D341Med (cell line): ENCODE measurements at regions not wholly inside any gene's neighbourhood (a gene's known extent, or its start where the extent isn't known, plus 50 kb on each side); places are given as distances from the start of the nearest gene placed in this dataset.
A peak's percentile ranks its signal among the peaks of the same experiment; 100 is the strongest.

Experiments
- DNase-seq: peaks from one replicate; pipeline ENCODE4 v3.0.0; 2012; ENCODE audit warnings: low spot score

DNA sequence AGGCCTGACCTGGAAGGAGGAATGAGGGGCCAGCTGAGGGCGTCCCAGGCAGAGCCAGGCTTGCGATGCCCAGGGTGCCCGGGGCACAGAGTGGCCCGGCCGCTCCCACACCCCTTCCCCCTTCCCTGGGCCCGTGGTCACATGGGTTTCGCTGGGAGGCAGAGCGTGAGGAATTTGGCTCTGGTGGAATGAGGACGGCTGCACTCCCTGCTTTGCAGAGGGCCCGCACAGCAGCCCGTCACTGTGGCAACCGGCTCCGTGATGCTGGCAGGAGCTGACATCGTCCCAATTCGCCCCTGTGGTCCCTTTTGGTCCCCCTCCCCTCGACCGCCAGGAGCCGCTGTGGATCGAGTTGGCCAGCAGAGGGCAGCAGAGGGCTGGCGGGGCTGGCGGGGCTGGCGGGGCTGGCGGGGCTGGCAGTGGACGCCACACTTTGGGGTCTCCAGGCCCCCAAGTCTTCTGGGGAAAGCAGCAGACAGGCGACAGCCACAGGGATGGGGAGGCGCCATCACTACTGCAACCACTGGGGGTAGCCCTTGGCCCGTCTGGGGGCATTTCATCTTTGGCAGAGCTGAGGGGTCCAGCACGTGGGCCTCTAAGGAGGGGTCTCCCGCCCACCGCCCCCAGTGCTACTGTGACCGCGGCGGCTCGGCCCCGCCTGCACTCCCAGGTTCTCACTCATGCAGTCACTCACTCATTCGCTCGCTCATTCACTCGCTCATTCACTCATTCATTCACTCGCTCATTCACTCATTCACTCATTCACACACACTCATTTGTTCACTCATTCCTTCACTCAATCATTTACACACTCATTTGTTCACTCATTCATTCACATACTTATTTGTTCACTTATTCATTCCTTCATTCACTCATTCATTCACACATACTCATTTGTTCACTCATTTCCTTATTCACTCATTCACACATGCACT is 49.7 kb upstream of the BHLHE23 start:
- peak; percentile 88 for DNase-seq
